H9 (cell line): ENCODE measurements at regions not wholly inside any gene's neighbourhood (a gene's known extent, or its start where the extent isn't known, plus 50 kb on each side); places are given as distances from the start of the nearest gene placed in this dataset.

Experiments
- DNase-seq: peaks from one replicate; pipeline ENCODE4 v3.0.0-alpha.2; 2017
- H2AFZ ChIP-seq: one replicate; pipeline ENCODE4 v1.6.1; 2013; ENCODE audit warnings: mild to moderate bottlenecking, low read length, control low read depth, moderate library complexity
- H2AK5ac ChIP-seq: 2 replicates; pipeline ENCODE4 v1.6.1; 2013; ENCODE audit warnings: low read length, control low read depth, mixed read lengths; ENCODE audit not compliant: insufficient read length
- H2BK120ac ChIP-seq: one replicate; pipeline ENCODE4 v1.6.1; 2013; ENCODE audit warnings: low read depth, mild to moderate bottlenecking, low read length, control low read depth, inconsistent platforms; ENCODE audit not compliant: poor library complexity, severe bottlenecking
- H2BK12ac ChIP-seq: 2 replicates; pipeline ENCODE4 v1.6.1; 2013; ENCODE audit warnings: low read length, control low read depth, mixed read lengths, low read depth; ENCODE audit not compliant: insufficient read length
- H2BK15ac ChIP-seq: 2 replicates; pipeline ENCODE4 v1.6.1; 2013; ENCODE audit warnings: low read depth, low read length, control low read depth
- H2BK20ac ChIP-seq: one replicate; pipeline ENCODE4 v1.6.1; 2013; ENCODE audit warnings: low read depth, mild to moderate bottlenecking, low read length, control low read depth, inconsistent platforms; ENCODE audit not compliant: poor library complexity, severe bottlenecking
- H2BK5ac ChIP-seq: 2 replicates; pipeline ENCODE4 v1.6.1; 2013; ENCODE audit warnings: low read length, control low read depth, mixed read lengths; ENCODE audit not compliant: insufficient read length
- H3K14ac ChIP-seq: 2 replicates; pipeline ENCODE4 v1.6.1; 2013; ENCODE audit warnings: low read length, control low read depth; ENCODE audit not compliant: insufficient read depth
- H3K18ac ChIP-seq: 2 replicates; pipeline ENCODE4 v1.6.1; 2013; ENCODE audit warnings: low read depth, mild to moderate bottlenecking, mixed read lengths, low read length, control low read depth; ENCODE audit not compliant: insufficient read length
- H3K23ac ChIP-seq: 2 replicates; pipeline ENCODE4 v1.6.1; 2013; ENCODE audit warnings: low read length, control low read depth, mixed read lengths, low read depth; ENCODE audit not compliant: insufficient read length
- H3K23me2 ChIP-seq: 2 replicates; pipeline ENCODE4 v1.6.1; 2013; ENCODE audit warnings: low read depth, mild to moderate bottlenecking, mixed read lengths, low read length, control low read depth; ENCODE audit not compliant: insufficient read length, poor library complexity, severe bottlenecking
- H3K27ac ChIP-seq: 2 replicates; pipeline ENCODE4 v1.5.1; 2013; ENCODE audit warnings: low read length, control low read depth, mixed read lengths, low read depth; ENCODE audit not compliant: insufficient read length
- H3K27me3 ChIP-seq: 2 replicates; pipeline ENCODE4 v1.6.1; 2013; ENCODE audit warnings: low read length, control low read depth, inconsistent platforms; ENCODE audit not compliant: insufficient read depth
- H3K4ac ChIP-seq: 2 replicates; pipeline ENCODE4 v1.6.1; 2013; ENCODE audit warnings: low read depth, mild to moderate bottlenecking, control low read depth, inconsistent platforms, low read length, moderate library complexity
- H3K4me1 ChIP-seq: 2 replicates; pipeline ENCODE4 v1.6.1; 2013; ENCODE audit warnings: low read length, control low read depth, inconsistent platforms; ENCODE audit not compliant: insufficient read depth
- H3K4me2 ChIP-seq: 2 replicates; pipeline ENCODE4 v1.6.1; 2013; ENCODE audit warnings: low read length, control low read depth, mixed read lengths; ENCODE audit not compliant: insufficient read length, insufficient read depth
- H3K56ac ChIP-seq: 2 replicates; pipeline ENCODE4 v1.6.1; 2013; ENCODE audit warnings: low read depth, mild to moderate bottlenecking, mixed read lengths, low read length, control low read depth; ENCODE audit not compliant: insufficient read length
- H3K79me1 ChIP-seq: 2 replicates; pipeline ENCODE4 v1.6.1; 2013; ENCODE audit warnings: low read depth, mild to moderate bottlenecking, moderate library complexity, low read length, control low read depth, inconsistent platforms; ENCODE audit not compliant: insufficient read depth, poor library complexity, severe bottlenecking
- H3K79me2 ChIP-seq: 2 replicates; pipeline ENCODE4 v1.6.1; 2013; ENCODE audit warnings: low read length, control low read depth, inconsistent platforms; ENCODE audit not compliant: insufficient read depth
- H3K9ac ChIP-seq: 2 replicates; pipeline ENCODE4 v1.6.1; 2013; ENCODE audit warnings: low read length, control low read depth, mixed read lengths; ENCODE audit not compliant: insufficient read length; ENCODE audit errors: extremely low read depth
- H3K9me3 ChIP-seq: one replicate; pipeline ENCODE4 v1.6.1; 2013; ENCODE audit warnings: low read depth, low read length, inconsistent platforms; ENCODE audit not compliant: control insufficient read depth
- H3T11ph ChIP-seq: one replicate; pipeline ENCODE4 v1.6.1; 2013; ENCODE audit warnings: mild to moderate bottlenecking, low read length, control low read depth, inconsistent platforms
- H4K20me1 ChIP-seq: one replicate; pipeline ENCODE4 v1.6.1; 2013; ENCODE audit not compliant: control insufficient read depth, insufficient read length, insufficient read depth
- H4K5ac ChIP-seq: 2 replicates; pipeline ENCODE4 v1.6.1; 2013; ENCODE audit warnings: low read depth, mild to moderate bottlenecking, mixed read lengths, low read length, control low read depth; ENCODE audit not compliant: insufficient read length
- H4K8ac ChIP-seq: replicated peaks from 2 replicates; pipeline ENCODE4 v1.6.1; 2013; ENCODE audit warnings: low read length, control low read depth, mixed read lengths, low read depth; ENCODE audit not compliant: insufficient read length
- H4K91ac ChIP-seq: 2 replicates; pipeline ENCODE4 v1.6.1; 2013; ENCODE audit warnings: low read depth, mild to moderate bottlenecking, moderate library complexity, mixed read lengths, low read length, control low read depth; ENCODE audit not compliant: insufficient read length
- H3K27ac Mint-ChIP-seq, 3 experiments: 2 replicates in 2 of 3; 3 replicates in 1 of 3; pipeline ENCODE4 v1.8.0; 2020 to 2021; ENCODE audit warnings: mixed read lengths in 3 of 3, mild to moderate bottlenecking in 1 of 3, moderate library complexity in 1 of 3
- H3K27me3 Mint-ChIP-seq: 2 replicates; pipeline ENCODE4 v1.8.0; 2021; ENCODE audit warnings: low read depth, mild to moderate bottlenecking, moderate library complexity, mixed read lengths
- H3K36me3 Mint-ChIP-seq, 3 experiments: 2 replicates in 2 of 3; 3 replicates in 1 of 3; pipeline ENCODE4 v1.8.0; 2020 to 2021; ENCODE audit warnings: low read depth in 3 of 3, mixed read lengths in 3 of 3; ENCODE audit not compliant: insufficient read depth in 1 of 3
- H3K4me1 Mint-ChIP-seq, 2 experiments: 2 replicates each; pipeline ENCODE4 v1.8.0; 2020; ENCODE audit warnings: mixed read lengths in 2 of 2
- H3K4me3 Mint-ChIP-seq, 2 experiments: 2 replicates in 1 of 2; 3 replicates in 1 of 2; pipeline ENCODE4 v1.8.0; 2020 to 2021; ENCODE audit warnings: mild to moderate bottlenecking in 2 of 2, mixed read lengths in 2 of 2, moderate library complexity in 1 of 2
- H3K9me3 Mint-ChIP-seq, 2 experiments: 2 replicates in 1 of 2; 3 replicates in 1 of 2; pipeline ENCODE4 v1.8.0; 2020; ENCODE audit warnings: mild to moderate bottlenecking in 2 of 2, mixed read lengths in 2 of 2, moderate library complexity in 1 of 2
- CTCF ChIP-seq: fragments of 200-600 bp; sonication (generic); conservative IDR thresholded peaks from 3 replicates; pipeline ENCODE4 v1.8.0; 2021; ENCODE audit warnings: antibody characterized with exemption, mild to moderate bottlenecking
- WGBS: extraction: QIAGEN DNeasy Blood & Tissue Kit; methylation state at CpG from one replicate; pipeline ENCODE4 v1.1.7; 2013; ENCODE audit warnings: missing lambda C conversion rate, low lambda C conversion rate, mixed read lengths; ENCODE audit not compliant: insufficient read length; ENCODE audit errors: extremely low coverage; 5-methylcytosine and 5-hydroxymethylcytosine counted together

- Histone ChIP-seq H3K9me3 (no peaks in the 10 kb centered on the region), H2AFZ (no peak overlapping the region), H2BK15ac (no peak overlapping the region), H3K23me2 (no peaks in the 10 kb centered on the region), H3K27ac (no peak overlapping the region), H3K27me3 (no peaks in the 10 kb centered on the region), H3K56ac (no peak overlapping the region), H2BK5ac (no peak overlapping the region), H4K20me1 (no peaks in the 10 kb centered on the region), H2BK120ac (no peak overlapping the region), H3K4me1 (no peaks in the 10 kb centered on the region), H3K4me2 (no peak overlapping the region), H2AK5ac (no peak overlapping the region), H2BK20ac (no peak overlapping the region), H4K8ac (no peak overlapping the region), H4K5ac (no peak overlapping the region), H3K9ac (no peak overlapping the region), H3K79me2 (no peaks in the 10 kb centered on the region), H3K4ac (no peak overlapping the region), H3K14ac (no peak overlapping the region), H3K23ac (no peak overlapping the region), H2BK12ac (no peak overlapping the region), H3T11ph (no peak overlapping the region), H3K79me1 (no peaks in the 10 kb centered on the region), H3K18ac (no peak overlapping the region), H4K91ac (no peak overlapping the region)
- Mint-ChIP-seq H3K27ac (no peak overlapping the region; a peak in 1 of 7 replicates), H3K4me1 (no peaks in the 10 kb centered on the region), H3K4me3 (no peak overlapping the region), H3K27me3 (no peaks in the 10 kb centered on the region), H3K36me3 (peaks cover 2 to 10% (median 2%) of the 10 kb centered on the region in 3 experiments; a peak in 5 of 7 replicates), H3K9me3 (peaks cover 8 to 21% of the 10 kb centered on the region in 2 experiments)
- no peak for DNase-seq
- WGBS = no CpG with 5 or more reads among the region's 3 CpGs
- TF ChIP-seq CTCF = no peak
Measured at GRCh38 chr10:18786478-18786877, 127.2 kb downstream of the ARL5B start.
